Endodermal cell (in vitro differentiated cells): ENCODE measurements at regions not wholly inside any gene's neighbourhood (a gene's known extent, or its start where the extent isn't known, plus 50 kb on each side); places are given as distances from the start of the nearest gene placed in this dataset.
A peak's percentile ranks its signal among the peaks of the same experiment; 100 is the strongest.

Experiments
- DNase-seq: peaks from one replicate; pipeline ENCODE4 v3.0.0-alpha.2; 2017
- H3K27ac ChIP-seq: 2 replicates; pipeline ENCODE4 v1.5.1; 2013; ENCODE audit warnings: mild to moderate bottlenecking, low read depth, low read length, moderate library complexity
- H3K27me3 ChIP-seq: 2 replicates; pipeline ENCODE4 v1.6.1; 2013; ENCODE audit warnings: mild to moderate bottlenecking, low read length, moderate library complexity; ENCODE audit not compliant: insufficient read depth, control insufficient read depth, poor library complexity, severe bottlenecking
- H3K36me3 ChIP-seq: 2 replicates; pipeline ENCODE4 v1.7.0; 2013; ENCODE audit warnings: mild to moderate bottlenecking, low read length, moderate library complexity; ENCODE audit not compliant: control insufficient read depth, insufficient read depth
- H3K4me1 ChIP-seq: one replicate; pipeline ENCODE4 v1.7.0; 2013; ENCODE audit warnings: low read length; ENCODE audit not compliant: control insufficient read depth, insufficient read depth
- H3K4me3 ChIP-seq: 2 replicates; pipeline ENCODE4 v1.5.1; 2013; ENCODE audit warnings: mild to moderate bottlenecking, low read length, moderate library complexity
- H3K9ac ChIP-seq: 2 replicates; pipeline ENCODE4 v1.6.1; 2013; ENCODE audit warnings: mild to moderate bottlenecking, low read length, moderate library complexity; ENCODE audit not compliant: poor library complexity, severe bottlenecking; ENCODE audit errors: extremely low read depth
- H3K9me3 ChIP-seq: 2 replicates; pipeline ENCODE4 v1.6.1; 2013; ENCODE audit warnings: mild to moderate bottlenecking, low read length, moderate library complexity; ENCODE audit not compliant: control insufficient read depth
- H3K27ac Mint-ChIP-seq: 2 replicates; pipeline ENCODE4 v1.8.0; 2020; ENCODE audit warnings: mixed read lengths
- H3K27me3 Mint-ChIP-seq: 2 replicates; pipeline ENCODE4 v1.8.0; 2021; ENCODE audit warnings: mild to moderate bottlenecking, mixed read lengths; ENCODE audit not compliant: insufficient read depth
- H3K36me3 Mint-ChIP-seq: 2 replicates; pipeline ENCODE4 v1.8.0; 2020; ENCODE audit warnings: low read depth, mixed read lengths
- H3K4me1 Mint-ChIP-seq: 2 replicates; pipeline ENCODE4 v1.8.0; 2020; ENCODE audit warnings: mixed read lengths
- H3K4me3 Mint-ChIP-seq: 2 replicates; pipeline ENCODE4 v1.8.0; 2020; ENCODE audit warnings: mild to moderate bottlenecking, moderate library complexity, mixed read lengths
- H3K9me3 Mint-ChIP-seq: 2 replicates; pipeline ENCODE4 v1.8.0; 2020; ENCODE audit warnings: mild to moderate bottlenecking, mixed read lengths
- WGBS, 2 experiments: methylation state at CpG; one replicate each; pipeline versions ENCODE4 v1.1.5 to v1.1.7; 2013; ENCODE audit warnings: missing lambda C conversion rate in 2 of 2, mixed read lengths in 1 of 2; ENCODE audit not compliant: insufficient coverage in 1 of 2, insufficient read length in 1 of 2; 5-methylcytosine and 5-hydroxymethylcytosine counted together
- TF ChIP-seq, protein P1 (sequence below): fragments of 200-600 bp; sonication (generic); conservative IDR thresholded peaks from 2 replicates; pipeline ENCODE4 v1.5.0; 2021; ENCODE audit warnings: antibody characterized with exemption, mild to moderate bottlenecking

DNA sequence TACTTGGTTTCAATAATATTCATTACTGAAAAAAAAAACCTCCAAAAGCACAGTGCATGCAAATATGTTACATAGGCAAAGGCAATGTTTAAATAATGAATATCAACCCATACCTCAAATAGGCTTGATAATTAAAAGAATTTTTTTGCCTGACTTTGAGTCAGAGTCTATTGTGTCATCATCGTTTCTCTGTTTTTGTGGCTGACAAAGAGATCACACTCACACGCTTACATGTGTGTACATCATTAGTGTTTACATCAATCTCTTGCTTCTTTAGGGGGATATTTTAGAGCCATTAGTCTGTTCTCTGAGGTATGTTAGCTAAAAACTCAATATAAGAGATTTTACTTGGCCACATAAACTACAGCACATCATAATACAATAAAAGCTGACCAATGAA is 150.3 kb upstream of the MMADHC start:
- no peak overlapping the region for H3K9ac ChIP-seq
- Mint-ChIP-seq H3K27me3 (no peaks in the 10 kb centered on the region), H3K27ac (no peak overlapping the region), H3K4me1 (peaks cover 9% of the 10 kb centered on the region), H3K4me3 (no peak overlapping the region), H3K36me3 (no peaks in the 10 kb centered on the region), H3K9me3 (peaks cover 6% of the 10 kb centered on the region)
- TF ChIP-seq, protein P1, sequence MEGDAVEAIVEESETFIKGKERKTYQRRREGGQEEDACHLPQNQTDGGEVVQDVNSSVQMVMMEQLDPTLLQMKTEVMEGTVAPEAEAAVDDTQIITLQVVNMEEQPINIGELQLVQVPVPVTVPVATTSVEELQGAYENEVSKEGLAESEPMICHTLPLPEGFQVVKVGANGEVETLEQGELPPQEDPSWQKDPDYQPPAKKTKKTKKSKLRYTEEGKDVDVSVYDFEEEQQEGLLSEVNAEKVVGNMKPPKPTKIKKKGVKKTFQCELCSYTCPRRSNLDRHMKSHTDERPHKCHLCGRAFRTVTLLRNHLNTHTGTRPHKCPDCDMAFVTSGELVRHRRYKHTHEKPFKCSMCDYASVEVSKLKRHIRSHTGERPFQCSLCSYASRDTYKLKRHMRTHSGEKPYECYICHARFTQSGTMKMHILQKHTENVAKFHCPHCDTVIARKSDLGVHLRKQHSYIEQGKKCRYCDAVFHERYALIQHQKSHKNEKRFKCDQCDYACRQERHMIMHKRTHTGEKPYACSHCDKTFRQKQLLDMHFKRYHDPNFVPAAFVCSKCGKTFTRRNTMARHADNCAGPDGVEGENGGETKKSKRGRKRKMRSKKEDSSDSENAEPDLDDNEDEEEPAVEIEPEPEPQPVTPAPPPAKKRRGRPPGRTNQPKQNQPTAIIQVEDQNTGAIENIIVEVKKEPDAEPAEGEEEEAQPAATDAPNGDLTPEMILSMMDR: no peak
- no peak for DNase-seq
- no peaks in the 10 kb centered on the region for H3K27me3 ChIP-seq
- 97% methylated on average over 2 of the region's 2 CpGs; no CpG with 5 or more reads in 1 of the 2 experiments for WGBS, 2 experiments
- H3K27ac ChIP-seq: no peak overlapping the region
- H3K36me3 ChIP-seq: no peaks in the 10 kb centered on the region
- H3K9me3 ChIP-seq: peaks cover 12% of the 10 kb centered on the region
- H3K4me1 ChIP-seq: peaks cover 4% of the 10 kb centered on the region
- no peak overlapping the region for H3K4me3 ChIP-seq

DNA sequence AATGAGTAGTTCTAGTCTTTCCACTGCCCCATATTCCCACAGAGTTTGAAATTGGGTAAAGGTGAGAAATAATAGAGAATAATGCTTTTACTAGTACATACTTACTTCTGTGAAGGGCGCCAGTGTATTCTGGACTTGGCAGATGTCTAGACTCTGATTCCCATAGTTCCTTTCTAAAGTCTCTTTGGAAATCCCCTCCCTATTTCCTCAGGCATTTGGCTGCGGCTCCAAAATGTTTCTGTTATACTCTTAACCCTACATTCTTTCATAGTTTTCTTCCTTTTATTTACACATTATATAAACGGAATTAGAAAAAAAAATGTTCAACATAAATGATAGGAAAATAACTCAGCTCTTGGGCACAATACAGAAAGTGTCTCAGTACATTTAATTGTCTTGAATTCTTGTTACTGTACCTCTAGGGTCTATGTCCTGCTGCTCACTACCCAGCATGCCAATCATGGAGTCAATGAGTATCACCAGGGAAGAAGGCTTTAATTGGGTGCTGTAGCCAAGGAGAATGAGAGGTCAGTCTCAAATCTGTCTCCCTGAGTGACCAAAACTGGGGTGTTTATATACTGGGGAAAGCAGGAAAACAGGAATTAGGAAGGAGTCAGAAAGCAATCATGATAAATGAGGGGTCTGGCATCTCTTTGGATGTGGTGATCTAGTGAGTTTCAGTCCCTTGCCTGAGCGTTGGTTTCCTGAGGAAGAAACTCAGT is 147.8 kb upstream of the MMADHC start:
- no peaks in the 10 kb centered on the region for H3K27me3 Mint-ChIP-seq
- H3K4me3 Mint-ChIP-seq: no peak overlapping the region
- TF ChIP-seq, protein P1: no peak
- H3K27ac Mint-ChIP-seq: no peak overlapping the region
- no peak overlapping the region for H3K27ac ChIP-seq
- peaks cover 12% of the 10 kb centered on the region for H3K9me3 ChIP-seq
- H3K36me3 Mint-ChIP-seq: no peaks in the 10 kb centered on the region
- H3K4me1 ChIP-seq: peaks cover 4% of the 10 kb centered on the region
- 91 to 100% methylated on average over 1 to 4 of the region's 4 CpGs for whole genome bisulfite sequencing, 2 experiments
- H3K9me3 Mint-ChIP-seq: peaks cover 6% of the 10 kb centered on the region
- no peak overlapping the region for H3K4me3 ChIP-seq
- H3K27me3 ChIP-seq: no peaks in the 10 kb centered on the region
- DNase-seq: no peak
- peaks cover 9% of the 10 kb centered on the region for H3K4me1 Mint-ChIP-seq
- no peak overlapping the region for H3K9ac ChIP-seq
- H3K36me3 ChIP-seq: no peaks in the 10 kb centered on the region

DNA sequence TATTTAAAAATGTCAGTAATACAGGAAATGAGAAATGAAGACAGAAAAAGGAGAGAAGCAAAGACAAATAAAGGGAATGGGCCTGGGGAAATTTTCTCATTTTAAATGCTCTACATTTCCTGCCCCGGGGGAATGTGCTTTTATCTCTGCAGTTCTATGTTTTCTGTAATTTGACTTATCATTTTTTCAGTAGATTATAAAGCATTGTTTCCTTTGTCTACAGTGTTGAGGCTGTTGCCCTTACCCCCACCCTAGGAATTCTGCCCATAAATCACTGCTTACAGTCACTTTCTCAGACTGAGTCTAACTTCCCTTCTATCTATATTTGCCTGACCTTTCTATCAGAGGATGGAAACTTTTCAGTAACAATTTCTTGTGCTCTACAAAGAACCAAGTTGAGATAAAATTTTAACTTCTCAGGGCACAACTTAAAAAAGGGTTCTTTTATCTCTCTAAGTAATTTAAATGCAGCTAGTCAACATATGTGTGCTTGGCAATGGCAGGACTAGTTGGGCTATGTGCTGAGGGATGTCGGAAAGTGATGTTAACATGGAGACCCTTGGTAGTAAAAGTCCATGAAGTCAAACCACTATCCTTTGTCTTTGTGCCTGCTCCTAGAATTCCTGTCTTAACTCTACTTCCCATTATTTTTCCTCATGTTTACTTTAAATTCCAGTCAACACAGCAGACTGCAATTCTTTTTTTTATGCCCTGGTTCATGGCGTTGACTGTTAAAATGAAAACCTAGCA is 146.5 kb upstream of the MMADHC start:
- 78 to 100% methylated on average over 2 to 3 of the region's 3 CpGs for WGBS, 2 experiments
- DNase-seq: no peak
- Mint-ChIP-seq H3K4me3 (no peak overlapping the region), H3K27me3 (no peaks in the 10 kb centered on the region), H3K27ac (peak overlapping the region; percentile 45), H3K4me1 (peaks cover 9% of the 10 kb centered on the region), H3K36me3 (no peaks in the 10 kb centered on the region), H3K9me3 (peaks cover 6% of the 10 kb centered on the region)
- Histone ChIP-seq H3K36me3 (no peaks in the 10 kb centered on the region), H3K27ac (peak overlapping the region; percentile 22), H3K4me1 (peaks cover 4% of the 10 kb centered on the region), H3K27me3 (no peaks in the 10 kb centered on the region), H3K4me3 (peak overlapping the region; percentile 32), H3K9ac (no peak overlapping the region), H3K9me3 (peaks cover 12% of the 10 kb centered on the region)
- TF ChIP-seq, protein P1: no peak
